ENCODE measurements at regions not wholly inside any gene's neighbourhood (a gene's known extent, or its start where the extent isn't known, plus 50 kb on each side); places are given as distances from the start of the nearest gene placed in this dataset.

GRCh38 chr2:2901384-2902345 is 476.0 kb downstream of the EIPR1 start (continued):
- TF ChIP-seq FOXM1 (IDR thresholded peaks at IDR 0.05; ENCODE audit: low read depth) (no peak), FOXJ3 (CRISPR knock-in tag; IDR thresholded peaks at IDR 0.05) (no peak), TCF12 (IDR thresholded peaks at IDR 0.05) (no peak), NFIC (IDR thresholded peaks at IDR 0.05; ENCODE audit: borderline replicate concordance) (no peak), ELF1 (IDR thresholded peaks at IDR 0.05) (no peak)

DNA sequence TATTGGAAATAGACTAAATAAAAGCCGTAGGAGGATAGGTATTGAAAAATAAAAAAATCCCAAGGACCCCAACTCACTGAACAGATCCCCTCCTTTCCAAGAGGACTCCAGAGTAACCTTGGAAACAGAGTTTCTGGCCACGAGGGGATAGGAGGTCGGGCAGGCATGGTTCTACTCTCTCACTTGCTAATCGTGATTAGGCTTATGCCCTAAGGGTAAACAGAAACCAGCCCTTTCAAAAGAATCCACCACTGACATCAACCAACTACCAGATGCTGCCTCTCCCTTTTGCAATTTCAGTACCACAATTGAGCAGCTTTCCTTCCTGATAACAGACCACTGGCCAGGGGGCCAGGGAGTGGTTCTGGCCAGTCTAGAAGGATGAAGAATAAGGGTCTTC is 477.8 kb downstream of the EIPR1 start:
- Histone ChIP-seq H3K9ac (no peak overlapping the region), H3K79me2 (ENCODE audit: insufficient read depth) (no peaks in the 10 kb centered on the region), H3K9me3 (no peaks in the 10 kb centered on the region; the same call in 1 of the 2 replicates), H3K4me3 (ENCODE audit: low read depth in 2 of 2, low read length in 1 of 2) (no peak overlapping the region), H3K4me2 (no peak overlapping the region), H4K20me1 (ENCODE audit: insufficient read depth) (no peaks in the 10 kb centered on the region), H3K4me1 (ENCODE audit: control insufficient read depth in 1 of 2, insufficient read depth in 2 of 2, low read depth in 1 of 2, low read length in 1 of 2) (peaks cover 0 to 46% of the 10 kb centered on the region in 2 experiments; a peak in 2 of 4 replicates), H3K36me3 (replicated peaks in 1 of 2; ENCODE audit: control insufficient read depth in 1 of 2, insufficient read depth in 2 of 2, low read length in 1 of 2) (no peaks in the 10 kb centered on the region), H3K27ac (ENCODE audit: low read depth in 2 of 2, low read length in 1 of 2) (peak overlapping the region in 1 of 2 experiments; percentile 85; a peak in 2 of 4 replicates), H3F3A (replicated peaks; ENCODE audit: insufficient read depth) (no peaks in the 10 kb centered on the region), H3K9me2 (0 out of 2 replicates have a peak, but pooled peaks cover 2% of the 10 kb centered on the region), H2AFZ (ENCODE audit: low read depth) (no peak overlapping the region), H3K27me3 (ENCODE audit: insufficient read depth) (no peaks in the 10 kb centered on the region)
- ChIA-PET POLR2A (interaction anchor here (0.8 to 1.8 kb wide), 4 partner anchors 51 to 404 kb away, joined by 3 to 11 read pairs (median 4); no protein-coding TSS in a partner anchor), CTCF (interaction anchor here (0.9 to 1.5 kb wide), 4 partner anchors 10 to 227 kb away, joined by 3 to 5 read pairs (median 3); no protein-coding TSS in a partner anchor)
- WGBS (ENCODE audit: low lambda C conversion rate): 4% methylated on average over 4 of the region's 4 CpGs
- TF ChIP-seq RCOR1 (IDR thresholded peaks at IDR 0.05; ENCODE audit: low read length) (peak; percentile 89), EP300 (IDR thresholded peaks at IDR 0.05; ENCODE audit: borderline replicate concordance in 1 of 2, low read depth in 1 of 2, low read length in 1 of 2) (peak in 1 of 2 experiments; percentile 88; a peak in 2 of 4 replicates), RAD21 (IDR thresholded peaks at IDR 0.05; ENCODE audit: low read length) (peak; percentile 15; the same call in 1 of the 2 replicates), TEAD4 (IDR thresholded peaks at IDR 0.05; ENCODE audit: borderline replicate concordance, insufficient read depth) (no peak), FOSL2 (IDR thresholded peaks at IDR 0.05; ENCODE audit: borderline replicate concordance, low read depth) (no peak), GATA2 (CRISPR knock-in tag; IDR thresholded peaks at IDR 0.05) (peak; percentile 81), GABPA (IDR thresholded peaks at IDR 0.05; ENCODE audit: low read depth) (no peak), REST (IDR thresholded peaks at IDR 0.05; ENCODE audit: low read depth, low read length) (no peak), CHD2 (IDR thresholded peaks at IDR 0.05; ENCODE audit: low read length, partially characterized antibody) (peak; percentile 70), MXI1 (IDR thresholded peaks at IDR 0.05; ENCODE audit: low read depth, low read length) (peak; percentile 56; the same call in 1 of the 2 replicates), SMC3 (IDR thresholded peaks at IDR 0.05; ENCODE audit: low read depth, low read length) (peak; percentile 13; the same call in 1 of the 2 replicates), FOXJ3 (CRISPR knock-in tag; IDR thresholded peaks at IDR 0.05) (0 out of 2 replicates have a peak, but pooled peaks have one; percentile 70), RFX5 (IDR thresholded peaks at IDR 0.05; ENCODE audit: low read length) (peak; percentile 37; the same call in 1 of the 2 replicates), NRF1 (IDR thresholded peaks at IDR 0.05; ENCODE audit: low read depth, low read length) (no peak)
- TF ChIP-seq, protein P1, sequence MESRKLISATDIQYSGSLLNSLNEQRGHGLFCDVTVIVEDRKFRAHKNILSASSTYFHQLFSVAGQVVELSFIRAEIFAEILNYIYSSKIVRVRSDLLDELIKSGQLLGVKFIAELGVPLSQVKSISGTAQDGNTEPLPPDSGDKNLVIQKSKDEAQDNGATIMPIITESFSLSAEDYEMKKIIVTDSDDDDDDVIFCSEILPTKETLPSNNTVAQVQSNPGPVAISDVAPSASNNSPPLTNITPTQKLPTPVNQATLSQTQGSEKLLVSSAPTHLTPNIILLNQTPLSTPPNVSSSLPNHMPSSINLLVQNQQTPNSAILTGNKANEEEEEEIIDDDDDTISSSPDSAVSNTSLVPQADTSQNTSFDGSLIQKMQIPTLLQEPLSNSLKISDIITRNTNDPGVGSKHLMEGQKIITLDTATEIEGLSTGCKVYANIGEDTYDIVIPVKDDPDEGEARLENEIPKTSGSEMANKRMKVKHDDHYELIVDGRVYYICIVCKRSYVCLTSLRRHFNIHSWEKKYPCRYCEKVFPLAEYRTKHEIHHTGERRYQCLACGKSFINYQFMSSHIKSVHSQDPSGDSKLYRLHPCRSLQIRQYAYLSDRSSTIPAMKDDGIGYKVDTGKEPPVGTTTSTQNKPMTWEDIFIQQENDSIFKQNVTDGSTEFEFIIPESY (IDR thresholded peaks at IDR 0.05; ENCODE audit: borderline replicate concordance, low read depth): no peak
- peak; percentile 79 for DNase-seq
